ENCODE measurements at regions not wholly inside any gene's neighbourhood (a gene's known extent, or its start where the extent isn't known, plus 50 kb on each side); places are given as distances from the start of the nearest gene placed in this dataset.

- peak in 1 of 2 donors; percentile 1 for TF ChIP-seq CTCF (conservative IDR thresholded peaks at IDR 0.05 in 1 of 2, IDR thresholded peaks at IDR 0.05 in 1 of 2; ENCODE audit: extremely low read depth in 1 of 2, insufficient read depth in 1 of 2, low read depth in 1 of 2, low read length in 2 of 2)
- TF ChIP-seq EZH2 (IDR thresholded peaks at IDR 0.05; ENCODE audit: borderline replicate concordance, low read length) = no peak
These were observed 75.9 kb upstream of the GALNT2 start for GRCh38 chr1:229991104-229991513.
